Neuron (in vitro differentiated cells): ENCODE measurements at regions not wholly inside any gene's neighbourhood (a gene's known extent, or its start where the extent isn't known, plus 50 kb on each side); places are given as distances from the start of the nearest gene placed in this dataset.

ENCODE experiments used
- H2AFZ ChIP-seq: one replicate; pipeline ENCODE4 v1.6.1; 2013; ENCODE audit warnings: low read depth, mild to moderate bottlenecking, inconsistent platforms, low read length, moderate library complexity
- H3K27me3 ChIP-seq: one replicate; pipeline ENCODE4 v1.6.1; 2013; ENCODE audit warnings: low read length; ENCODE audit not compliant: insufficient read depth
- H3K36me3 ChIP-seq: one replicate; pipeline ENCODE4 v1.6.1; 2013; ENCODE audit warnings: low read length; ENCODE audit not compliant: insufficient read depth
- H3K4me1 ChIP-seq: one replicate; pipeline ENCODE4 v1.6.1; 2013; ENCODE audit warnings: low read length; ENCODE audit not compliant: insufficient read depth
- H3K4me3 ChIP-seq: 2 replicates; pipeline ENCODE4 v1.5.1; 2013; ENCODE audit warnings: mild to moderate bottlenecking, low read length, moderate library complexity
- H3K9me3 ChIP-seq: one replicate; pipeline ENCODE4 v1.6.1; 2013; ENCODE audit warnings: low read length

DNA sequence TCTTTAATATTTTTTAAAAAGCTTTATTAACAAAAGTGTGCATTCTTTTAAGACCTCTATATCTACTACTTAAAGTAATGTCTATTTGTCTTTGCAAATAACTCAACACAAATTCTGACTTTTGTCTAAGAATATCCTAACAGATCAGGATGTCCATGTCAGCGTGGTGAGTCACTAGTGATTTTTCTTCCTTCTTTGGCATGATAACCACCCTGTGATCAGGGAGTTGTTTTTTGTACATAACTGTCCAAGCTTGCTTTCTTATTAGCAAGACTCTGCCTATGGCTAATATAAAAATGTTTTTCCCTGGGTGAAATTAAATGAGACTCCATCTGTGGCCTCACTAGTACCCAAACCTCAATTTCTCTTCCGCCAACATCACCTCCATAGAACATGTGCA, 688.9 kb upstream of the ADGRL2 start:
- Histone ChIP-seq H3K36me3 (no peaks in the 10 kb centered on the region), H3K27me3 (no peaks in the 10 kb centered on the region), H2AFZ (no peak overlapping the region)

DNA sequence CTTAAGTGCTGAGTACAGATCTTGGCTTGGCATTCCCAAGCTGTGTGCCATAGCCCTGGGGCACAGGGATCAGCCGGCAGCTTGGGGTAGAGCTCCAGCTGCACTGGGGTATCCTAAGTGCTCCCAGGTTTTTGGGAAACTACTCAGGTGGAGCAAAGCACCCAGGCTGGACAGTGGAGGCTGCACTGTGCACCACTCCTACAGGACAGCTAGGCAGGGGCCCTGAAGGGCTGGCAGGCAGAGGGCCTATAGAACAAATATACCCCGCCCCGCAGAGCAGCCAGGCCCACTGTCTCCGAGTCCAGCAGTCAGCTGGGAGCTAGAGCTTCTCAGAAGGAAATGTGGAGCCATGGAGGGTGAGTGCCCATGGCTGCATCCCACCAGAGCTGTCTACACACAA, 691.7 kb upstream of the ADGRL2 start:
- Histone ChIP-seq H2AFZ (no peak overlapping the region), H3K4me3 (no peak overlapping the region), H3K36me3 (no peaks in the 10 kb centered on the region), H3K9me3 (no peaks in the 10 kb centered on the region), H3K4me1 (no peaks in the 10 kb centered on the region), H3K27me3 (no peaks in the 10 kb centered on the region)

More for the DNA sequence above, 688.9 kb upstream of the ADGRL2 start:
- H3K9me3 ChIP-seq, result no peaks in the 10 kb centered on the region
- H3K4me3 ChIP-seq, result no peak overlapping the region
- H3K4me1 ChIP-seq, result no peaks in the 10 kb centered on the region

DNA sequence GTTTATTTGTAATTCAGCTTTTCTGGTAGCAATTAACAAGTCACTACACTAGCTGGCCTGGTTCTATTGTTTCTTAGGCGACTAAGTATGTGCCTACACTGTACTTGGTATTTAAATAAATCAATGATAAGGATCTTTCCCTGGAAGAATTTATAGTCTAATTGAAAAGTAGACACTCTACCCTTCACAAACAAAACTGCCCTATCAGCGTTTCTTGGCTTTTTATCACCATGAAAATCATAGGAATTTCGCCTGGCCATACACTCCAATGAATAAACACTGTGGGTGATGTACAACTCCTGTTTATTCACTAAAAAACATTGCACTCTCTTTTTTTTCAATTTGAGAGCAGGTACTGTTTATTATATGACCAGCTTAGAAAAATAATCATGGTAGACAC, 702.9 kb upstream of the ADGRL2 start:
- no peaks in the 10 kb centered on the region for H3K9me3 ChIP-seq
- no peak overlapping the region for H2AFZ ChIP-seq
- H3K4me3 ChIP-seq, result no peak overlapping the region
- no peaks in the 10 kb centered on the region for H3K27me3 ChIP-seq
- peaks cover 14% of the 10 kb centered on the region for H3K4me1 ChIP-seq
- no peaks in the 10 kb centered on the region for H3K36me3 ChIP-seq

- H3K36me3 ChIP-seq, result no peaks in the 10 kb centered on the region
- no peaks in the 10 kb centered on the region for H3K9me3 ChIP-seq
Observed at GRCh38 chr1:81073580-81073979, 727.2 kb upstream of the ADGRL2 start.

GRCh38 chr1:81071969-81072753, 728.6 kb upstream of the ADGRL2 start:
- Histone ChIP-seq H3K4me1 (peaks cover 10% of the 10 kb centered on the region), H3K4me3 (no peak overlapping the region)

More at GRCh38 chr1:81073580-81073979, 727.2 kb upstream of the ADGRL2 start:
- no peak overlapping the region for H3K4me3 ChIP-seq
- peaks cover 10% of the 10 kb centered on the region for H3K4me1 ChIP-seq
- no peak overlapping the region for H2AFZ ChIP-seq
- no peaks in the 10 kb centered on the region for H3K27me3 ChIP-seq

GRCh38 chr1:81071072-81071858, 729.5 kb upstream of the ADGRL2 start:
- Histone ChIP-seq H3K27me3 (no peaks in the 10 kb centered on the region), H3K4me1 (peaks cover 10% of the 10 kb centered on the region), H2AFZ (no peak overlapping the region), H3K4me3 (no peak overlapping the region), H3K36me3 (no peaks in the 10 kb centered on the region), H3K9me3 (no peaks in the 10 kb centered on the region)

More at GRCh38 chr1:81071969-81072753, 728.6 kb upstream of the ADGRL2 start:
- Histone ChIP-seq H3K27me3 (no peaks in the 10 kb centered on the region), H3K36me3 (no peaks in the 10 kb centered on the region), H2AFZ (no peak overlapping the region), H3K9me3 (no peaks in the 10 kb centered on the region)

DNA sequence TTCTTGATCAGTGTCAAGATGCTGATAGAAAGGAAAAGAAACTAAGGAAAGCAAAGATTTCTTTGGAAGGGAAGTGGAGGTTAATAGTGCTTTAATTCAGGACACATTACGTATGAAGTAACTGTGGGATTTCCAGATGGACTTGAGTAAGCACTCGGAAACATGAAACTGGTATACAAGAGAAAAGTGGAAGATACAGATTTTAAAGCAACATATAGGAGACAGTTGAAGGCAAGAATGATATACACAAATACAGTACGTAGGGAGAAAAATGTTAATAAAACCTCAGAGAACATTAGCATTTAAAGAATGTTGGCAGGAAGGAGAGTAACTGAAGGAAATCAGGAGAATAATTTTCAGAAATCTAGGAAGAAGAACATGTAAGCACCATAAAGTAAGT, 730.9 kb upstream of the ADGRL2 start:
- H3K4me1 ChIP-seq, result peaks cover 10% of the 10 kb centered on the region
- H3K27me3 ChIP-seq, result no peaks in the 10 kb centered on the region
- no peak overlapping the region for H3K4me3 ChIP-seq
- H3K36me3 ChIP-seq, result no peaks in the 10 kb centered on the region
- H2AFZ ChIP-seq, result no peak overlapping the region
- no peaks in the 10 kb centered on the region for H3K9me3 ChIP-seq

- Histone ChIP-seq H3K4me1 (peaks cover 10% of the 10 kb centered on the region), H3K36me3 (no peaks in the 10 kb centered on the region), H3K27me3 (no peaks in the 10 kb centered on the region), H3K9me3 (no peaks in the 10 kb centered on the region), H2AFZ (no peak overlapping the region), H3K4me3 (no peak overlapping the region)
Observed at GRCh38 chr1:81068726-81069125, 732.0 kb upstream of the ADGRL2 start.

DNA sequence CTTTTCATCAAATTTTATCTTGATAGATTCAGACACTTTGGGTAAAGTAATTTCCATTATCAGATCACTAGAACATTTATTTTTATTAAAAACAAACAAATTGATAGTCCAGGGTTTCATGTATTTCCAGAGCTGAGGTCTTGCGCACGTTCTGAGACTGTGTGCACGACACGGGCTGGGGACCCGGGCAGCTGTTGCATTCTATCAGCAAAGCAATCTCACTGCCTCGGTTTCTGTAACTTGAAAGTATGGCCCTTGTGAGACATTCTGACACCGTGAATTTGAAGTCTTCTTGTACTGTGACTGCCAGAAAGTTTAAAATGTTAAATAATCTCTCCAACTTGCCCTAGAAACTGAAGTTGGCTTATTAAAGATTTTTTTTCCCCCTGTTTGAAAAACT, 746.9 kb upstream of the ADGRL2 start:
- Histone ChIP-seq H3K27me3 (no peaks in the 10 kb centered on the region), H3K4me1 (peaks cover 2% of the 10 kb centered on the region), H3K4me3 (no peak overlapping the region), H2AFZ (no peak overlapping the region), H3K9me3 (no peaks in the 10 kb centered on the region), H3K36me3 (no peaks in the 10 kb centered on the region)

DNA sequence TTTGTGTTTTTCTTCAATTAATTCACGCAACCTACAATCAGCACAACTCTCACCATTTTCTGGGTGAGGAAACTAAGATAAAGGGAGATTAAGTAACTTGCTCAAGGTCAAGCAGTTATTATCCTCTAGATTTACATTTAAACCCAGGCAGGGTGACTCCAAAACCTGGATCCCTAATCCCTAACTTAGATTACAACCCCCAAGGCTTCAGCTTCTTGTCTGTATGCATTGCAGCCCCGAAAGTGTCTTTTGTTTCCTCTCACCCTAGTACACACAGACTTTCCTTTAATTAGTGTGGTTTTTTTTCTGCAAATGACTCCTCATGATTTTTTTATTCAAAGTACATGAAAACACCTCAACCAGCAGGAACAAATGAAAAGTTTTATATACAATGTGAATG, 748.6 kb upstream of the ADGRL2 start:
- no peaks in the 10 kb centered on the region for H3K36me3 ChIP-seq
- H3K27me3 ChIP-seq, result no peaks in the 10 kb centered on the region
- H3K9me3 ChIP-seq, result no peaks in the 10 kb centered on the region

GRCh38 chr1:81050390-81050789, 750.3 kb upstream of the ADGRL2 start:
- Histone ChIP-seq H3K9me3 (no peaks in the 10 kb centered on the region), H3K4me3 (no peak overlapping the region), H3K27me3 (no peaks in the 10 kb centered on the region), H3K36me3 (no peaks in the 10 kb centered on the region), H3K4me1 (peaks cover 2% of the 10 kb centered on the region), H2AFZ (no peak overlapping the region)

More for the DNA sequence above, 748.6 kb upstream of the ADGRL2 start:
- H3K4me3 ChIP-seq, result no peak overlapping the region
- no peak overlapping the region for H2AFZ ChIP-seq
- H3K4me1 ChIP-seq, result peaks cover 2% of the 10 kb centered on the region

DNA sequence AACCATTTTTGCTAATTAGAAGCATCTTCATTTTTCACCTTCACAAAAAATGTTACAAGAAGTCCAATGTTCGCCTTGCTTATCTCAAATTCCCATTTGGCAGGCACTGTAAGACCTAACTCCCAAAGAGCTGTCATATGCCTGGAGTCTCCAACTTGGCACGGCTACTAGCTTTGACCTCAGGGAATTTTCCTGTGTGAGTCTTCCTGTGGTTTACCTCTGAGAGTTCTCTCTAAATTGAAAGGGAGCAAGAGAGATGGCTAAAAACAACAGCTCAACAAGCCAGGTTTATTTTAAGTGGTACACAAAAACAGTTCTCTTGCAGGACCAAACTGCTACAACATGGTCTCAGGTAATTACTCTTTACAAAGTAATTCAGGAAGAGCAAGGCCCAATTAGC, 756.0 kb upstream of the ADGRL2 start:
- no peak overlapping the region for H3K4me3 ChIP-seq

GRCh38 chr1:81042225-81042624, 758.5 kb upstream of the ADGRL2 start:
- H3K36me3 ChIP-seq, result no peaks in the 10 kb centered on the region
- no peak overlapping the region for H3K4me3 ChIP-seq
- H2AFZ ChIP-seq, result no peak overlapping the region
- H3K9me3 ChIP-seq, result no peaks in the 10 kb centered on the region
- no peaks in the 10 kb centered on the region for H3K27me3 ChIP-seq
- H3K4me1 ChIP-seq, result no peaks in the 10 kb centered on the region

More for the DNA sequence above, 756.0 kb upstream of the ADGRL2 start:
- H3K27me3 ChIP-seq, result no peaks in the 10 kb centered on the region
- no peaks in the 10 kb centered on the region for H3K4me1 ChIP-seq
- H2AFZ ChIP-seq, result no peak overlapping the region
- H3K36me3 ChIP-seq, result no peaks in the 10 kb centered on the region
- H3K9me3 ChIP-seq, result no peaks in the 10 kb centered on the region
